Smooth muscle cell (in vitro differentiated cells): ENCODE measurements at regions not wholly inside any gene's neighbourhood (a gene's known extent, or its start where the extent isn't known, plus 50 kb on each side); places are given as distances from the start of the nearest gene placed in this dataset.

Experiments
- DNase-seq: peaks from one replicate; lab custom pipeline; 2025; ENCODE audit not compliant: unreplicated experiment; lab: John Stamatoyannopoulos, UW
- H2AFZ ChIP-seq: fragments of 200-600 bp; sonication (generic); 2 replicates; pipeline ENCODE4 v1.6.0; 2016; ENCODE audit warnings: antibody characterized with exemption, low read depth, mild to moderate bottlenecking
- H3F3A ChIP-seq: fragments of 200-600 bp; sonication (generic); 2 replicates; pipeline ENCODE4 v1.6.0; 2017; ENCODE audit warnings: antibody characterized with exemption, low read depth
- H3K27ac ChIP-seq: fragments of 200-600 bp; sonication (generic); 2 replicates; pipeline ENCODE4 v1.5.1; 2016; ENCODE audit warnings: low read depth, mild to moderate bottlenecking
- H3K27me3 ChIP-seq: fragments of 200-600 bp; sonication (generic); 2 replicates; pipeline ENCODE4 v1.6.1; 2016; ENCODE audit warnings: low read depth, mild to moderate bottlenecking
- H3K36me3 ChIP-seq: fragments of 200-600 bp; sonication (generic); 2 replicates; pipeline ENCODE4 v1.5.1; 2016; ENCODE audit warnings: low read depth
- H3K4me1 ChIP-seq: fragments of 200-600 bp; sonication (generic); 2 replicates; pipeline ENCODE4 v1.5.1; 2016; ENCODE audit warnings: low read depth
- H3K4me2 ChIP-seq: fragments of 200-600 bp; sonication (generic); 2 replicates; pipeline ENCODE4 v1.6.0; 2016; ENCODE audit warnings: mild to moderate bottlenecking
- H3K4me3 ChIP-seq: fragments of 200-600 bp; sonication (generic); 2 replicates; pipeline ENCODE4 v1.5.1; 2016; ENCODE audit warnings: mild to moderate bottlenecking
- H3K79me2 ChIP-seq: fragments of 200-600 bp; sonication (generic); 2 replicates; pipeline ENCODE4 v1.6.0; 2016; ENCODE audit warnings: low read depth, mild to moderate bottlenecking
- H3K9ac ChIP-seq: fragments of 200-600 bp; sonication (generic); 2 replicates; pipeline ENCODE4 v1.6.0; 2016; ENCODE audit warnings: low read depth
- H3K9me3 ChIP-seq: fragments of 200-600 bp; sonication (generic); replicated peaks from 2 replicates; pipeline ENCODE4 v1.5.1; 2016; ENCODE audit warnings: low read depth
- H4K20me1 ChIP-seq: fragments of 200-600 bp; sonication (generic); 2 replicates; pipeline ENCODE4 v1.6.0; 2016; ENCODE audit warnings: low read depth
- WGBS: methylation state at CpG from one replicate; pipeline ENCODE4 v1.1.7; 2016; ENCODE audit warnings: low lambda C conversion rate; 5-methylcytosine and 5-hydroxymethylcytosine counted together
- TF ChIP-seq, protein P1 (sequence below): fragments of 200-600 bp; sonication (generic); IDR thresholded peaks from 2 replicates; pipeline ENCODE4 v1.5.1; 2017; ENCODE audit warnings: borderline replicate concordance, mild to moderate bottlenecking, antibody characterized with exemption; ENCODE audit not compliant: insufficient read depth, poor library complexity, severe bottlenecking

GRCh38 chr6:147829418-147829817 lies 320.9 kb downstream of the SAMD5 start:
- H4K20me1 ChIP-seq, result no peaks in the 10 kb centered on the region
- no peaks in the 10 kb centered on the region for H3K4me1 ChIP-seq
- H3K36me3 ChIP-seq, result no peaks in the 10 kb centered on the region
- H3K9me3 ChIP-seq, result no peaks in the 10 kb centered on the region
- WGBS, result 91% methylated on average over 1 of the region's 1 CpG
- no peak overlapping the region for H3K4me3 ChIP-seq
- DNase-seq, result no peak
- H3K27me3 ChIP-seq, result no peaks in the 10 kb centered on the region
- no peak overlapping the region for H3K4me2 ChIP-seq
- no peaks in the 10 kb centered on the region for H3K79me2 ChIP-seq
- TF ChIP-seq, protein P1, sequence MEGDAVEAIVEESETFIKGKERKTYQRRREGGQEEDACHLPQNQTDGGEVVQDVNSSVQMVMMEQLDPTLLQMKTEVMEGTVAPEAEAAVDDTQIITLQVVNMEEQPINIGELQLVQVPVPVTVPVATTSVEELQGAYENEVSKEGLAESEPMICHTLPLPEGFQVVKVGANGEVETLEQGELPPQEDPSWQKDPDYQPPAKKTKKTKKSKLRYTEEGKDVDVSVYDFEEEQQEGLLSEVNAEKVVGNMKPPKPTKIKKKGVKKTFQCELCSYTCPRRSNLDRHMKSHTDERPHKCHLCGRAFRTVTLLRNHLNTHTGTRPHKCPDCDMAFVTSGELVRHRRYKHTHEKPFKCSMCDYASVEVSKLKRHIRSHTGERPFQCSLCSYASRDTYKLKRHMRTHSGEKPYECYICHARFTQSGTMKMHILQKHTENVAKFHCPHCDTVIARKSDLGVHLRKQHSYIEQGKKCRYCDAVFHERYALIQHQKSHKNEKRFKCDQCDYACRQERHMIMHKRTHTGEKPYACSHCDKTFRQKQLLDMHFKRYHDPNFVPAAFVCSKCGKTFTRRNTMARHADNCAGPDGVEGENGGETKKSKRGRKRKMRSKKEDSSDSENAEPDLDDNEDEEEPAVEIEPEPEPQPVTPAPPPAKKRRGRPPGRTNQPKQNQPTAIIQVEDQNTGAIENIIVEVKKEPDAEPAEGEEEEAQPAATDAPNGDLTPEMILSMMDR, result no peak
- H3F3A ChIP-seq, result no peaks in the 10 kb centered on the region
- no peak overlapping the region for H3K9ac ChIP-seq
- no peak overlapping the region for H3K27ac ChIP-seq
- no peak overlapping the region for H2AFZ ChIP-seq

DNA sequence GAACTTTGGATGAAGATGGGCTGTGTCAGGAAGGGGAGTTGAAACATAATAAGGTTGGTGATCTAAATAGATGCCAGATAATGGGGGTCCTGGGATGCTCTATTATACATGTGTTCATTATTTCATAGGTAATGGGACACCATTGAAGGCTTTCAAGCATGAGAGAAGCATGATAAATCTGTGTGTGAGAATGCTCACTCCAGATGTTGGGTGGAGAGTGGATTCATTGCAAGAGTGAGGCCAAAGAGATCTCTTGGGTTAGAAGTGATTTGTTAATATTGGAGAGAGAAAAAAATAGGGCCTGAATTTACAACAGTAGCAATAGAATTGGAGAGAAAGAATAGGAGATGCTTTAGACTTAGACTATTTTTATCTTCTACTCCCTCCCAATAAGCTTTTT lies 321.3 kb downstream of the SAMD5 start:
- Histone ChIP-seq H3K4me3 (no peak overlapping the region), H3K36me3 (no peaks in the 10 kb centered on the region), H3K9ac (no peak overlapping the region), H3K9me3 (no peaks in the 10 kb centered on the region), H2AFZ (no peak overlapping the region), H3K4me2 (no peak overlapping the region), H3K27me3 (no peaks in the 10 kb centered on the region), H3F3A (no peaks in the 10 kb centered on the region), H3K79me2 (no peaks in the 10 kb centered on the region), H3K4me1 (no peaks in the 10 kb centered on the region), H3K27ac (no peak overlapping the region), H4K20me1 (no peaks in the 10 kb centered on the region)
- TF ChIP-seq, protein P1, result no peak
- no peak for DNase-seq

GRCh38 chr6:147831356-147831755 lies 322.9 kb downstream of the SAMD5 start:
- DNase-seq, result no peak

DNA sequence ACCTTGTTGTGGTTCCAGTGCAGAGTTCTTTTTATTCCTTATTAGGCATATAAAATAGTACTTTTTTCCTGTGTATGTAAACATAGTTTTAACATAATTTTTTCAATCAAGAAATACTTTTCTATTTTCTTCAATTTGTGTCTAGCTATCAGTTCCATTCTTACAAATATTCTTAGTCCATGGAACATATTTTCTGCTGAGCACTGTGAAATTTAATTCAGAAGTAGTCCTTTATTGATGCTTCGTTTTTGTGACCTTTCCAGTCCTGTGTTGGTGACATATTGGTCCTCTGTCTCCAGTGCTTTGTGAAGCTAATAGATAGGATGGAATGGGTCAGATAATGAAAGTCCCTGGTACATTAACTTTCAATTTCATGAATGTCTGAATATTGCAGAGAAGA lies 325.1 kb downstream of the SAMD5 start:
- Histone ChIP-seq H4K20me1 (no peaks in the 10 kb centered on the region), H2AFZ (no peak overlapping the region), H3K9me3 (no peaks in the 10 kb centered on the region), H3K36me3 (no peaks in the 10 kb centered on the region), H3K79me2 (no peaks in the 10 kb centered on the region), H3K4me1 (no peaks in the 10 kb centered on the region), H3F3A (no peaks in the 10 kb centered on the region), H3K27me3 (no peaks in the 10 kb centered on the region), H3K27ac (no peak overlapping the region), H3K9ac (no peak overlapping the region), H3K4me3 (no peak overlapping the region), H3K4me2 (no peak overlapping the region)
- 84% methylated on average over 1 of the region's 1 CpG for WGBS
- TF ChIP-seq, protein P1, result no peak
- DNase-seq, result no peak

More at GRCh38 chr6:147831356-147831755, 322.9 kb downstream of the SAMD5 start:
- H3K4me3 ChIP-seq, result no peak overlapping the region
- H4K20me1 ChIP-seq, result no peaks in the 10 kb centered on the region
- H3K9ac ChIP-seq, result no peak overlapping the region
- 82% methylated on average over 2 of the region's 2 CpGs for WGBS
- no peak overlapping the region for H3K27ac ChIP-seq
- no peaks in the 10 kb centered on the region for H3K36me3 ChIP-seq
- H3K4me1 ChIP-seq, result no peaks in the 10 kb centered on the region
- TF ChIP-seq, protein P1, result no peak
- no peak overlapping the region for H3K4me2 ChIP-seq
- no peaks in the 10 kb centered on the region for H3K27me3 ChIP-seq
- no peaks in the 10 kb centered on the region for H3K9me3 ChIP-seq
- H3F3A ChIP-seq, result no peaks in the 10 kb centered on the region
- no peaks in the 10 kb centered on the region for H3K79me2 ChIP-seq
- H2AFZ ChIP-seq, result no peak overlapping the region
